ENCODE measurements at regions not wholly inside any gene's neighbourhood (a gene's known extent, or its start where the extent isn't known, plus 50 kb on each side); places are given as distances from the start of the nearest gene placed in this dataset.

DNA sequence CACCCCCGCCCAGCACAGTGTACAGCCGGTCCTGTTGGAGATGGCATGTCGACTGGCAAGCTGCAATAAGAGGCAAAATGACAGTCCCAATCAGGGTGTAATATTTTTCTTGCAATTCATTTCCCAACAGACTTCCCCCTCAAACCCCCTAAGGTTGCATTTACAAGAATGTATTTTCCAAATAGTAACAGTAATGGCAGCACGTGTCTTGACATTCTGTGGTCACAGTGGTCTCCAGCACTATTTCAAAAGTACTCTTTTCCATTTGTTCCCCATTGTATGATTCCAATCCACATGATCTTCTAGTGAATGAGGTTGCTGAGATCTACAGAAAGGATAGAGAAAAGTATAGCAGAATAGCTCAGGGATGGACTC, 97.8 kb upstream of the CARMIL1 start:
- TF ChIP-seq GATA2 (IDR thresholded peaks at IDR 0.05; ENCODE audit: low read depth, low read length) (no peak), GATA3 (IDR thresholded peaks at IDR 0.05; ENCODE audit: low read depth, low read length) (no peak)

DNA sequence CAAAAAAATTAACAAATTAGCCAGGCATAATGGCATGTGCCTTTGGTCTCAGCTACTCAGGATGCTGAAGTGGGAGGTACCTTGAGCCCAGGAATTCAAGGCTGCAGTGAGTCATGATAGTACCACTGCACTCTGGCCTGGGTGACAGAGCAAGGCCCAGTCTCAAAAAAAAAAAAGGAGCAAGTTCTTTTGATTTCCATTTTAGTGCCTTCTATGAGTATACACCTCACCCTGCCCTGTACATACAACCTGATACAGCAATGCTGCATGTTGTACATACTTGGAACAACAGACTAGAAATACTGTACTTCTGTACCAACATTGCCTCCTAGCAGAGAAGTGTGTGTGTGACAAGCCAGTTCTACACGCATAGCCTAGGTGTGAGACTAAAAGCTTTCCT, 97.3 kb upstream of the CARMIL1 start:
- no peak for TF ChIP-seq GATA3 (IDR thresholded peaks at IDR 0.05; ENCODE audit: low read depth, low read length)
- TF ChIP-seq GATA2 (IDR thresholded peaks at IDR 0.05; ENCODE audit: low read depth, low read length) = no peak

DNA sequence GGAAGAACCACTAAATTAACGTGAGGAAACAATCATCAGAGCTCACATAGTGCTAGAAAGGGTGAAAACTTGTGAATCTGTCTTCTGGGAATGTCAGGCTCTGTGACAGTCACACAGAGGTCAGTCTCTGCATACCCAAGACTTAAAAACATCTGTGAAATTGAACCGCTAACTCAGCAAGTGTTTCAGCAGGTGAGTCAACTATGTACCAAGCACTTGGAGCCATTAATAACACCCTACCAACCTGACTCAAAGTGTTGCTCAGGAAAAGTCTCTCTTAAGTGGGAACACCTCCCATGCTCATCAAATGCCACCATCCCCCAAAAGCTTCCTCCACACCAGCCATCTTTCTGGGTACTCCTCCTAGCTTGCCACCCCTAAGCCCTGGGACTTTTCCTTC, 92.3 kb upstream of the CARMIL1 start:
- no peak for TF ChIP-seq GATA2 (IDR thresholded peaks at IDR 0.05; ENCODE audit: low read depth, low read length)

DNA sequence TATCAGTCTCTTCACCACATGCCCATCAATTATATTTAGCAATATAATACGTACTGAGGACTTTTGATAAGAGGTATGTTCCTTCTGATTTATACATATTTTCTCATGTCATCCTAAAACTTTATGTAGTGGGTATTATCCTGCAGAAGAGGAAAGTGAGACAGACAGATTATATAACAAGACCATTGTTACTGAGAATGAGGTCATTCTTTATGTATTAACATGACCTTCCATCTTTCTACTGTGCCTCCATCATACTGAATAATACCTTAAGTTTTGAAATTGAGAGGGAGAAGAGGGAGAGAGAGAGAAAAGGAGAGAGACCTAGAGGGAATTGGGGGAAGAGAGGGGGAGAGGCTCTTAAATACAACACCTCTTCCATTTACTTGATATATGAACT, 90.9 kb upstream of the CARMIL1 start:
- TF ChIP-seq GATA3 (IDR thresholded peaks at IDR 0.05; ENCODE audit: low read depth, low read length) = no peak
- TF ChIP-seq GATA2 (IDR thresholded peaks at IDR 0.05; ENCODE audit: low read depth, low read length) = no peak

DNA sequence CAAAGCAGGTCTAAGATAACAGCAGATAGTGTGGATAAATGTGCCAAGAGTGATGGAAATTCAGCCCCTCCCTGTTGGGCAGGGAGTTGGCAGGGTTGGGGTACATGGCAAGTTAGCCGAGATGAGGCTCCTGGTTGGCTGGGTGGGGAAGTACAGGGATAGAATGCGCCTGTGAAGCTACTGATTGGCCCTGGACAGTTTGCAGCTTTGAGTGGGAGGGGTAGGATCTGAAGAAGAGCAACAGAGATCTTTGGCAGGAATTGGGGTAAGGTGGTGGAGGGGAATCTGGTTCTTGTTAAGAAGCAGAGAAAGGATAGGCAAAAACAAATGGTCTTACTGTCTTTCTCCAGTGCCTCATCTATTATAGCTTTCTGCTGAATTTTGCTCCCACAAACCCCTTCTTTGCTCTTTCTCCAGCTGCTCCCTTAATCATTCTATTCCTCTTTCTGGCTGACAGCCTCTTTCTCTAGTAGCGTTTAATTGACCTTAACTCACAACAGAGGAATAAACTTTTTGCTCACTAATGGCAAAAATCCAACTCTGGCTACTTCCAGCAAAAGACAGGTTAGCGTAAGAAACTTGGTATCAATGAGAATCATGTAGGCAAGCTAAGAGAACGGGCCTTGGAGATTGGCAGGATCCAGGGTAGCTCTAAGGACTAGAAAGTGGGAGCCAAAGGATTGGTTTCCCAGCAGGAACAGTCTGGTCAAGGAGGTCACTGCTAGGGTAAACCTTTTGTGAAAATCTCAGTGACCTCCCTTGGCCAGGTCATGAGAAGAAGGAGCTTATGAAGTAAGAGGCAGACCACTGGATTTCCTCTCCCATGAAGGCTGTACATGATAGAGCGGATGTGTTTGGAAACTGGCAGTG, 86.3 kb upstream of the CARMIL1 start:
- TF ChIP-seq GATA3 (IDR thresholded peaks at IDR 0.05; ENCODE audit: low read depth, low read length) (no peak), GATA2 (IDR thresholded peaks at IDR 0.05; ENCODE audit: low read depth, low read length) (no peak)

DNA sequence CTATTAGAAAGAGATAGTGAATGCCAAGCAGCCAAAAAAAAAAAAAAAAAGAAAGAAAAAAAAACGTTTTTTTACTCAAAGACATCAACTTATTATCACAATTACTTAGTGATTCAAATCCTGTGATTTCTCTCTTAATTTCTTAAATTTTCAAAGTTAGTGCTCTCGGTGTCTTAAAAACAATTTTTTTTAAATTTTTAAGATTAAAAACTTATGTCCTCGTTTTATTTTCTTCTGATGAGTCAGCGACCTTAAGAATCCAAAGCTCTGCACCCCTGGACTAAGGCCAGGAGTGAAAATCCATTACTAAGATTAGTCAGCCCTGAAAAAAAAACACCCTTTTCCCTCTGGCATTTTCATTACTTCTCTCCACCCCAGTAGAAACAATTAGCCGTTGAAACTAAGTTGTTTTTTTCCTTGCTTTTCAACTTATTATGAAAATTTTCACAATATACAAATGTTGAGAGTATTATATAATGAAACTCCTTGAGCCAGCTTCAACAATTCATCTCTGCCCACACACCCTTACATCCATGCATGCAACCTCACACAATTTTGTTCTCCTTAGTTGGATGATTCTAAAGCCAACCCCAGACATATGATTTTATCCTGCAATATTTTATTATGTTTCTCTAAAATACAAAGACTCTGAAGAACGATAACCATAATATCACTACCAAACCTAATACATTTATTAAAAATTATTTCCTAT, 85.6 kb upstream of the CARMIL1 start:
- TF ChIP-seq GATA2 (IDR thresholded peaks at IDR 0.05; ENCODE audit: low read depth, low read length) (no peak), GATA3 (IDR thresholded peaks at IDR 0.05; ENCODE audit: low read depth, low read length) (no peak)

DNA sequence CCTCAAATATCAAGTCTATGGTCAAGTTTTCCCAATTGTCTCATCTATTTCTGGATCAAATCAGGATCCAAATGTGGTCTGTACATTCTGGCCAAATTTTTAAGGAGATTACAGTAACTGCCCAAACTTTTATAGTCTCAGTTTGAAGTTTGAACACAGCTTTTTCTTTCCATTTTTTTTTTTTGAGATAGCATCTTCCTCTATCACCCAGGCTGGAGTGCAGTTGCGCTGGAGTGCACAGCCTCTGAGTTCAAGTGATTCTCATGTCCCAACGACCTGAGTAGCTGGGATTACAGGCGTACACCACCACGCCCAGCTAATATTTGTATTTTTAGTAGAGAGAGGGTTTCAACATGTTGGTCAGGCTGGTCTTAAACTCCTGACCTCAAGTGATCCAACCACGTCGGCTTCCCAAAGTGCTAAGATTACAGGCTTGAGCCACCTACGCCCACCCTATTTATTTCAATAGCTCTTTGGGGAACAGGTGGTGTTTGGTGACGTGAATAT, 84.9 kb upstream of the CARMIL1 start:
- no peak for TF ChIP-seq GATA3 (IDR thresholded peaks at IDR 0.05; ENCODE audit: low read depth, low read length)
- no peak for TF ChIP-seq GATA2 (IDR thresholded peaks at IDR 0.05; ENCODE audit: low read depth, low read length)

DNA sequence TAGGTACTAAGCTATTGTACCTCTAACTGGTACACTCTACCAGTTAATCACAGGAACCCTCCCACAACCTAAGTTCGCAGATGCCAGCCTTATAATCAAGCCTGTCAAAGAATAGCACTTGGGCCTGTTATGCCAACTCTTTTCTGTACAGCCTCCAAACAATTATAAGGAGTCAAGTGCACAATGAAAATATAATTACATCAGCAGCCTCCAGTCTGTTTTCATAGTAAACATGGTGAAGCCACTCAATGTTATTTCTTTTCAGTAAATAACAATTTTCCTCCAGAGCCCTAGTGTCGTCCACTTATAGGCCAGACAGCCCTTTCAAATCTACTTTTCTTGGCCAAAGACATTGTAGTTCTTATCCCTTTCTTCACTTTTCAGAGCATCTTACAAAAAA, 82.7 kb upstream of the CARMIL1 start:
- TF ChIP-seq GATA3 (IDR thresholded peaks at IDR 0.05; ENCODE audit: low read depth, low read length) (no peak), GATA2 (IDR thresholded peaks at IDR 0.05; ENCODE audit: low read depth, low read length) (no peak)

DNA sequence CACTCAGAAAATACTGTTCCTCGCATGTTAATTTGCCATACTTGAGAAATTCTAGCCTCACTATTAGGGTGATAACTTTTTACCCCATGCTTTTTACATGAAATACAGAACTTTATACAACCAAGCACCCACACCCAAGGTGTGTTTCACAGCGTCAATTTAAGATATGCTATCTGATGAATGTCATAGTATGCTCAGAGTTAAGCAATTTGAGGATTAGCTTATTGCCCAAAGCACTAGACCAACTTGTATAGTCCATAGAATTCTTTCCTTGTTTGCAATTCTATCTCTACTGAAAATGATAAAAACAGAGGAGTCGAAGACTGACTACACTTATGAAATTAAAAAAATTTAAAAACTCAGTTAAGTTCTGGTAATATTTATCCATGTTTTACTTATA, 82.1 kb upstream of the CARMIL1 start:
- TF ChIP-seq GATA3 (IDR thresholded peaks at IDR 0.05; ENCODE audit: low read depth, low read length) (no peak), GATA2 (IDR thresholded peaks at IDR 0.05; ENCODE audit: low read depth, low read length) (no peak)

DNA sequence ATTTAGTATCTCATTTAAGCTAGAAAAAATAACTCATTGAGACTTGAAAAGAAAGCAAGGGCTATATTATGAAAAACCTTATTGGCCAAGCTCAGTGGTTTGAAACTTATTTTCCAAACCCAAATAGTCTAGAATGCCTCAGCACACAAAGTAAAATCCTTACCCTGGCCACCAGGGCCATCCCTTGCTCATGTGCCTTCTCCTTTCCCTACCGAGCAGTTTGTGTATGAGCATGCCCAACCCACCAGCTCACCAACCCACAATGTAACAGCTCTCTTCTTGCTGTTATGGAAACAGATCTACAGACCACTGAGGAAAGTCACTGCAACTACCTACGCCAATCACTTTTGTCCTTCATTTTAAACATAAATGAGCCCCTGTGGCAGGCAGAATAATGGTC, 79.6 kb upstream of the CARMIL1 start:
- TF ChIP-seq GATA3 (IDR thresholded peaks at IDR 0.05; ENCODE audit: low read depth, low read length) = no peak
- TF ChIP-seq GATA2 (IDR thresholded peaks at IDR 0.05; ENCODE audit: low read depth, low read length) = no peak

DNA sequence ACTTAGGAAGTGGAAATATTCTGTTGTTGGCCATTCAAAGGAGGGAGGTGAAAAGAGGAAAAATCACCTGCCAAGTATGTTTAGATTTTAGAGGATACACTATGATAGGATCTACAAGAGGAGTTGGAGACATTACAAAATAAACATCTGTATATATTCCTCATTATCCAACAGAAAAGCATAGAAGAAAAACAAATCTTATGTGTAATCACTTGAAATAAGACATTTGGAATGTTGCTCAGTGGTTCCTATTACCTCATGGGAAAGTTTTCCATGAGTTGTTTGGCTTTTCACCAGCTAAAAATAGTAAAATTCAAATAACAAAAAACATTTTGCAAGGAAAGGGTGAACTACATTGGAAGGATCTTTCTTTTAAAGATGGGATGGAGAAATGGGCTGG, 76.7 kb upstream of the CARMIL1 start:
- TF ChIP-seq GATA2 (IDR thresholded peaks at IDR 0.05; ENCODE audit: low read depth, low read length) (no peak), GATA3 (IDR thresholded peaks at IDR 0.05; ENCODE audit: low read depth, low read length) (no peak)

DNA sequence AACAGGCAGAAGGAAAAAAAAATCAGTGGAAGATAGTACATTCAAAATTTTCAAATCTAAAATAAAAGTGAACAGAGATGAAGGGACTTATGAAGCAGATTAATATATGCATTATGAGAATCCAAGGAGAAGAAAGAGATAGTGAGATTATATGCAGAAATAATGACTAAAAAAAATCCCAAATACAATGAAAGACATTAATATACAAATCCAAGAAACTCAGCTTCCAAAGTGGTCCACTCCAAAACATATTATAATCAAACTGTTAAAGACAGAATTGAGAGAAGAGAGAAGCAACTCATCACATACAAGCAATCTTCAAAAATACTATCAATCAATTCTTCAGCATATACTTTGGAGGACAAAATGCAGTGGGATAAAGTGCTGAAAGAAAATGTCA, 73.5 kb upstream of the CARMIL1 start:
- TF ChIP-seq GATA2 (IDR thresholded peaks at IDR 0.05; ENCODE audit: low read depth, low read length) (no peak), GATA3 (IDR thresholded peaks at IDR 0.05; ENCODE audit: low read depth, low read length) (no peak)

DNA sequence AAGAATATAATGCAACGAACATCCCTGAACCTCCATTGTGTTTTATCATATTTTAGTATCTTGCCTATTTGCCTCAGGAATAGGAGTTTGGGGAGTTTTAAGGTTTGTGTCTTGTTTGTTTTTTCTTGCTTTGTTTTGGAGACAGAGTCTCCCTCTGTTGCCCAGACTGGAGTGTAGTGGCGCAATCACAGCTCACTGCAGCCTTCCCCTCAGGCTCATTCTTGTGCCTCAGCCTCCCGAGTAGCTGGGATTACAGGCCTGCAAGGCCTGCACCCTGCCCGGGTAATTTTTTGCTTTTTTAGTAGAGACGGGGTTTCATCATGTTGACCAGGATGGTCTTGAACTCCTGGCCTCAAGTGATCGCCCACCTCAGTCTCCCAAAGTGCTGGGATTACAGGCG, 63.3 kb upstream of the CARMIL1 start:
- TF ChIP-seq GATA2 (IDR thresholded peaks at IDR 0.05; ENCODE audit: low read depth, low read length) (no peak), GATA3 (IDR thresholded peaks at IDR 0.05; ENCODE audit: low read depth, low read length) (no peak)

DNA sequence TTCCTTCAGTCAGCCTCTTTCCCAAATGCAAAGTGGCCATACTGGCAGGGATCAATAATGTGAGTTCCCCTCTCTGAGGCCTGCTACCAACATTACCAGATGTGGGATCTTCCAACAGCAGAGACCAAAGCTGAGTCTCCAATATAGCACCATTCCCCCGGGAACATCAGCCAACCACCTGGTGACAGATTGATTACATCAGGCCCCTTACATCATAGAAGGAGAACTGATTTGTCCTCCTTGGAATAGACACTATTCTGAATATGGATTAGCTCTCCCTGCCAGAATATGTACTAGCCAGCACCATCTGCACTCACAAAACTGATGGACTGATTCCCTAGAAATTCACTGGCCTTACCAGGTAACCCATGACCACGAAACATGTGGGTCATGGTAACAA, 61.9 kb upstream of the CARMIL1 start:
- TF ChIP-seq GATA2 (IDR thresholded peaks at IDR 0.05; ENCODE audit: low read depth, low read length) = no peak
- TF ChIP-seq GATA3 (IDR thresholded peaks at IDR 0.05; ENCODE audit: low read depth, low read length) = no peak

DNA sequence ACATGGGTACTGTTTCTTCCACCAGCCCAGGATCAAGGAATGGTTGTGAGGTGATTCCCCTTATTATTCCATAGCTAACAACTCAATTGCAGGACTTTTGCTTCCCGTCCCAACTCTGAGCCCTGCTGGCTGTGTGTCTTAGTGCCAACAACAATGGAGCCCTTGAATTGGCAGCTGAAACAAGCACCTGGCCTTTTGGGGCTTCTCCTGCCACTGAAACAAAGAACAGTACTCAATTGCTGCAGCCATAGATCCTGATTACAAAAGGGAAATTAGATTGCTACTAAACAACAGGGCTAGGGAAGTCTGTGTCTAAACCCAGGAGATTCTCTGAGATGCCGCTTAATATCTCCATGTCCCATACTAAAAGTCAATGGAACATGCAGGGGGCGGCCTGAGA, 61.3 kb upstream of the CARMIL1 start:
- TF ChIP-seq GATA3 (IDR thresholded peaks at IDR 0.05; ENCODE audit: low read depth, low read length) (no peak), GATA2 (IDR thresholded peaks at IDR 0.05; ENCODE audit: low read depth, low read length) (no peak)
